Natural killer cell treated with Interleukin-12 subunit alpha and Interleukin-12 subunit beta and Interleukin-15 and Interleukin-18, amount 100 ng/mL, for 72 hours (primary cell): ENCODE measurements at regions not wholly inside any gene's neighbourhood (a gene's known extent, or its start where the extent isn't known, plus 50 kb on each side); places are given as distances from the start of the nearest gene placed in this dataset.
"Not testable (repeated sequence)": the region's sequence is repeated elsewhere in the genome, so short reads cannot be mapped to it uniquely, and the experiment has no call there.

ENCODE experiments used
- ATAC-seq, 2 donors: fragments of 150-1000 bp; cut with Tn5 transposase in 1 of 2; sonication (Bioruptor Pico), chemical (Tn5 transposase) in 1 of 2; 2 replicates each; pipeline ENCODE4 v1.10.0; 2021
- DNase-seq: peaks from one replicate; pipeline ENCODE4 v3.0.0; 2022; ENCODE audit warnings: low spot score
- H3K27ac Mint-ChIP-seq, 2 donors: 1 replicate in 1 of 2; 2 replicates in 1 of 2; pipeline ENCODE4 v1.8.0; 2022; ENCODE audit warnings: mixed read lengths in 2 of 2, mild to moderate bottlenecking in 1 of 2, moderate library complexity in 1 of 2
- H3K27me3 Mint-ChIP-seq, 2 donors: 1 replicate in 1 of 2; 2 replicates in 1 of 2; pipeline ENCODE4 v1.8.0; 2022; ENCODE audit warnings: mixed read lengths in 2 of 2
- H3K36me3 Mint-ChIP-seq: one replicate; pipeline ENCODE4 v1.8.0; 2022; ENCODE audit warnings: mixed read lengths
- H3K4me1 Mint-ChIP-seq, 2 donors: 1 replicate in 1 of 2; 2 replicates in 1 of 2; pipeline ENCODE4 v1.8.0; 2022; ENCODE audit warnings: low read depth in 2 of 2, mixed read lengths in 2 of 2, mild to moderate bottlenecking in 1 of 2
- H3K4me3 Mint-ChIP-seq: one replicate; pipeline ENCODE4 v1.8.0; 2022; ENCODE audit warnings: mixed read lengths
- H3K9me3 Mint-ChIP-seq: 2 replicates; pipeline ENCODE4 v1.8.0; 2022; ENCODE audit warnings: mixed read lengths

DNA sequence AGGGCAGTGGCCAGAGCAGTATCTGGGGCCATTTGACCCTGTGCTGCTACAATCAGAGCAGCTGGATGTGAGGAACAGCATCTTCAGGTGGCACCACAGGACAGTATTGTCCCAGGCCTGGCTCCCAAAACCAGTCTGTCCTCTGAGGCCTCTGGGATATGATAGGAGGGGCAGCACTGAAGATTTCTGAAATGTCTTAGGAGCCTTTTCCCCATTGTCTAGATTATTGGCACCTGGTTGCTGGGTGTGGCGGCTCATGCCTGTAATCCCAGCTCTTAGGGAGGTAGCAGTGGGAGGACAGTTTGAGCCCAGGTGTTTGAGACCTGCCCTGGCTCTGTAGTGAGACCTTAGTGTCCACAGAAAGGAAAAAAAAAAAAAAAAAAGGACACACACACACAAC is 137.6 kb upstream of the FOXN2 start:
- ATAC-seq (peak in 1 of 2 donors; percentile 36), DNase-seq (no peak)
- Mint-ChIP-seq H3K9me3 (no peaks in the 10 kb centered on the region), H3K36me3 (no peaks in the 10 kb centered on the region), H3K4me3 (no peak overlapping the region), H3K4me1 (no peaks in the 10 kb centered on the region), H3K27me3 (no peaks in the 10 kb centered on the region), H3K27ac (no peak overlapping the region)

DNA sequence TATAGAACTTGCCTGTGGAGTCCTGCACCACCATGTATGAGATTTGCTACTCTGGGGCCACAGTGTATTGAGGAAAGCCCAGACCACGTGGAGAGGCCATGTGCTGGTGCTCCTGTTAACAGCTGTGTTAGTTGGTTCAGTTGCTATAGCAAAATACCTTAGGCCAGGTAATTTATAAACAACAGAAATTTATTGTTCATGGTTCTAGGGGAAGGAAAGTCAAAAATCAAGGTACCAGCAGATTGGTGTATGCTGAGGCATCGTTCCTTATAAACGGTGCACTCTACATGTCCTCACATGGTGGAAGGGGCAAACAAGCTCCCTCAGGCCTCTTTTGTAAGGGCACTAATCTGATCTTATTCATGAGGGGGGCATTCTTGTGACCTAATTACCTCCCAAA is 135.9 kb upstream of the FOXN2 start:
- Mint-ChIP-seq H3K36me3 (no peaks in the 10 kb centered on the region), H3K9me3 (no peaks in the 10 kb centered on the region), H3K4me3 (no peak overlapping the region), H3K27ac (no peak overlapping the region), H3K4me1 (peaks cover 0 to 8% of the 10 kb centered on the region in 2 donors), H3K27me3 (no peaks in the 10 kb centered on the region)
- no peak for DNase-seq
- ATAC-seq, result no peak

DNA sequence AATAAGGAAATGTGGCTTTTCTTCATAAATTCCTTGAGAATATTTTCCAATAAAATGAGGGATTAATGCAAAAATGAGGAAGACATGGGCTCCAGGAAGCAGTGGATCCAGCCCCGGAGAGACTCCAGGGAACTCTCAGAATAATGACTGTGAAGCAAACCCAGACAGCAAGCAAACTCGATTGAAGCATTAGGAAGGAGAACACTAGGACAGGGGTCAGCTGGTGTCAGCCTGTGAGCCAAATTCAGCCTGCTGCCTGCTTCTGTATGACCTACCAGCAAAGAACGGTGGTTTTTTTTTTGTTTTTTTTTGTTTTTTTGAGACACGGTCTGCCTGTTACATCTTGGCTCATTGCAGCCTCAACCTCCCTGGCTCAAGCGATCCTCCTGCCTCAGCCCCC is 133.9 kb upstream of the FOXN2 start:
- no peak overlapping the region for H3K4me3 Mint-ChIP-seq
- no peaks in the 10 kb centered on the region for H3K27me3 Mint-ChIP-seq
- DNase-seq, result no peak
- ATAC-seq, result no peak
- H3K4me1 Mint-ChIP-seq, result peaks cover 0 to 8% of the 10 kb centered on the region in 2 donors
- H3K36me3 Mint-ChIP-seq, result no peaks in the 10 kb centered on the region
- H3K27ac Mint-ChIP-seq, result no peak overlapping the region
- no peaks in the 10 kb centered on the region for H3K9me3 Mint-ChIP-seq

DNA sequence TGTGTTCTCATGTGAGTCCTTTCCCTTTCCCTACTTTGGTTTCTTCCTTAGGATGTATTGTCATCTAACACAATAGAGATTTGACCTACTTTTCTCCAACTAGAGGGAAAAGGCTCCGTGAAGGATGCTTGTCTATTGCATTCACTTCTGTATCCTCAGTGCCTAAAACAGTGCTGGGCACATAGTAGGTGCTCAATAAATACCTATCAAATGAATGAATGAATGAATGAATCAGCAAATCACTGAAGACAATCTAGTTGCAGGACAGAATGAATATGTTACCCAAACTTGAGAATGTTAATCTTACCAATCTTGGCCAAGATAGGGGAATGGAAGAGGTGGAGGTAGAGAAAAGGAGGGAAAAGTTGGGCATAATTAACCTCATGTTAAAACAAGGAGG is 131.2 kb upstream of the FOXN2 start:
- Mint-ChIP-seq H3K4me3 (no peak overlapping the region), H3K36me3 (no peaks in the 10 kb centered on the region), H3K4me1 (peaks cover 0 to 11% of the 10 kb centered on the region in 2 donors), H3K9me3 (no peaks in the 10 kb centered on the region), H3K27me3 (no peaks in the 10 kb centered on the region), H3K27ac (no peak overlapping the region)
- ATAC-seq, result no peak
- no peak for DNase-seq

DNA sequence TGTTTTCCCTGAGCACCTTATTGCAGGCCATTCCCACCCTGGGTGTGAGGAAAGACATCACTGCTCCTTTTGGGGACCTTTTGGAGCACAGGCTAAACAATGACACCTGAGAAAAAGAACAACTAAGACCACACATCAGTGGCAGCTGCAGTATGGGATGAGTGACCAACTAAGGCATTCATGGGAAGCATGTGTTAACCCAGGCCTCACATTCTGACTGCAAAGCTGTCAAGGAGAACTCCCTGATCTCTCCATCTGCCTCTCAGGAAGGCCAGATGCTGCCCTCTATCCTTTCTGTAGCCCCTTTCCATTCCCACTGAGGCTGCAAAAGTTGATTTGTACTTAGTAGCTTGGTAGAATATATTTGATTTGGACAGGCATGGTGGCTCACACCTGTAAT is 130.5 kb upstream of the FOXN2 start:
- Mint-ChIP-seq H3K4me3 (no peak overlapping the region), H3K9me3 (no peaks in the 10 kb centered on the region), H3K4me1 (peaks cover 0 to 11% of the 10 kb centered on the region in 2 donors), H3K27ac (no peak overlapping the region), H3K27me3 (no peaks in the 10 kb centered on the region), H3K36me3 (no peaks in the 10 kb centered on the region)
- ATAC-seq (no peak), DNase-seq (no peak)

DNA sequence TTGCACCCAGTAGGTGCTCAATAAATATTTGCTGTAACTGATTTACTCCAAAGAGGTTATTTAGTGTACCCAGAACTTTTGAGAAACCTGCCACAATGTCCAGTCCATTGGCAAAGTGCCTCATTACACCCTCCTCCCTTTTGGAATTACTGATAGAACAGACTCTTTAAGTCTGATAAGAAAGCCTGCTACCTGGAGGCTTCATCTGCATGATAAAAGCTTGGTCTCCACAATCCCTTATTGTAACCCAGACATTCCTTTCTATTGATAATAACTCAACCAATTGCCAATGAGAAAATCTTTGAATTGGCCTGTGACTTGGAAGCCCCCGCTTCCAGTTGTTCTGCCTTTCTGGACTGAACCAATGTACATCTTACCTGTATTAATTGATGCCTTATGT is 127.0 kb upstream of the FOXN2 start:
- H3K4me1 Mint-ChIP-seq, result peaks cover 0 to 11% of the 10 kb centered on the region in 2 donors
- no peaks in the 10 kb centered on the region for H3K27me3 Mint-ChIP-seq
- no peak overlapping the region for H3K4me3 Mint-ChIP-seq
- H3K27ac Mint-ChIP-seq, result no peak overlapping the region
- H3K9me3 Mint-ChIP-seq, result no peaks in the 10 kb centered on the region
- DNase-seq, result no peak
- no peak for ATAC-seq
- no peaks in the 10 kb centered on the region for H3K36me3 Mint-ChIP-seq

DNA sequence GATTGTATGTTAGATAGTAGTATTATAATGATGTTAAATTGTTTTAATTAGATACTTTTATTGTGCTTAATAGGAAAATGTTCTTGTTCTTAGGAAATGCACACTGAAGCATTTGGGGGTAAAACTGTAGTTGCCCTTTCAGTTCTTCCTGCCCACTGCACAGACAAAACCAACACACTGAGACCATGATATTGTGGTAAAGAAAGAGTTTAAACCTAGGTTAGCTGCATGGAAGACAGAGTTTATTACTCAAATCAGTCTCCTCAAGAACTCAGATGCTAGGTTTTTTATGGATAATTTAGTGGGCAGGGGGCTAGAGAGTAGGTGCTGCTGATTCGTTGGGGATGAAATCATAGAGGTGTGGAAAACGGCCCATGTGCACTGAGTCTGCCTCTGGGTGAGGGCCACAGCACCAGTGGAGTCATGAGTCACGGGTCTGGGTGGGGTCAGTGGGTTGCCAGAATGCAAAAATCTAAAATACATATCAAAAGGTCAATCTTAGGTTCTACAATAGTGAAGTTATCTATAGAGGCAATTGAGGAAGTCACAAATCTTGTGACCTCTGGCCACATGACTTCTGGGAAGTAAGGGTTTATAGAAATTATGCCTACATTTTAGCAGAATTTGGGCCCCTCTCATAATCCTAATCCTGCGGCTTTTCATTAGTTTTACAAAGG is 124.8 kb upstream of the FOXN2 start:
- Mint-ChIP-seq H3K27ac (no peak overlapping the region), H3K27me3 (no peaks in the 10 kb centered on the region), H3K9me3 (no peaks in the 10 kb centered on the region), H3K4me3 (no peak overlapping the region), H3K36me3 (no peaks in the 10 kb centered on the region), H3K4me1 (peaks cover 0 to 3% of the 10 kb centered on the region in 2 donors)
- ATAC-seq (peak in 1 of 2 donors; percentile 63), DNase-seq (no peak)

DNA sequence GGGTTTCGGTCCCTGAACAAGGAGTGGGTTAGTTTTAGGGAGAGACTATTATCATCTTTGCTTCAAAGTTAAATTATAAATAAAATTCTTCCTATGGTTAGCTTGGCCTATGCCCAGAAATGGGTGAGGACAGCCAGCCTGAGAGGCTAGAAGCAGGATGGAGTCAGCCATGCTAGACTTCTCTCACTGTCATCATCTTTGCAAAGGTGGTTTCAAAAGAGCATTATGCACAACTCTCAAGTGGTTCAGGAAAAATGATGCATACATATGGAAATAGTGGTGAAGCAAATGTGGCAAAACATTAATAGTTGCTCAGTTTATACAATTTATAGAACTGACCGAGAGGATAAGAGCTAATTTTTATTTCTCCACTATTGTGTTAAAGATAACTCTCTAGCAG is 124.3 kb upstream of the FOXN2 start:
- H3K27ac Mint-ChIP-seq, result no peak overlapping the region
- DNase-seq (no peak), ATAC-seq (no peak)
- peaks cover 0 to 3% of the 10 kb centered on the region in 2 donors for H3K4me1 Mint-ChIP-seq
- H3K36me3 Mint-ChIP-seq, result no peaks in the 10 kb centered on the region
- H3K4me3 Mint-ChIP-seq, result no peak overlapping the region
- no peaks in the 10 kb centered on the region for H3K9me3 Mint-ChIP-seq
- H3K27me3 Mint-ChIP-seq, result no peaks in the 10 kb centered on the region

DNA sequence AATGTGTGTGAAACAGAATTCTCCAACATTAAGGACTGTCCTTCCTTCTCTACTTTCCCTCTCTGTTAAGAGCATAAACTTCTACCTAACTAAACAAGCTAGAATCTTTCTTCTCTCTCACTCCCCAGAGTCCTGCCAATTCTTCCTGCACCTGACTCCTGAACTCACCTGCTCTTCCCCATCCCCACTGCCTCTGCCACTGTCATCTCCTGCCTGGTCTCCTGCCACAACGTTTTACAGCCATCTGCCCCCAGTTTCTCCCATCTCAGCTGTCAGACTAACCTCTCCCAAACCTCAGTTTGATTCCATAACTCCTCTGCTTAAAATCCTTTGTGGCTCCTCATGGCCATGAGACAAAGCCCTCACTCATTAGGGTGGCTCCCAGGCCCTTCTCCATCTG is 119.8 kb upstream of the FOXN2 start:
- Mint-ChIP-seq H3K9me3 (no peaks in the 10 kb centered on the region), H3K36me3 (no peaks in the 10 kb centered on the region), H3K4me1 (no peaks in the 10 kb centered on the region)

DNA sequence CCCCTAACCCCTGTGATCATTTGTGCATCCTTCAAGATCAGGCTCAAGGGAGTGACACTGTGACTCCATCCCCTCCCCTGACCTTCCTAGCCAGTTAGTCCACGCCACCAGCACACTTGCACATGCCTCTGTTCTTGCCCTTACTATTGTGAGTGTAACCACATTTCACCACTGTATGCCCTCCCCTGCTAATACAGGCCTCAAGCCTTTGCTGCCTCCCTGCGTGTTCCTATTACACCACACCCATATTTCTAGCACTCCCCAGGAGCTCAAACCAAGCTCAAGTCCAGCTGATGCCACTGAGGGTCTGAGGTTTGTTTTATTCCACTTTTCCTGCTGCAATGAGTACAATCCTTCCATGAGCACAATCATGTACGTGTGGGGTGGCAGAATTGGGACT is 119.3 kb upstream of the FOXN2 start:
- no peak for DNase-seq
- Mint-ChIP-seq H3K36me3 (no peaks in the 10 kb centered on the region), H3K27ac (no peak overlapping the region), H3K27me3 (no peaks in the 10 kb centered on the region), H3K4me1 (no peaks in the 10 kb centered on the region), H3K9me3 (no peaks in the 10 kb centered on the region), H3K4me3 (no peak overlapping the region)
- ATAC-seq, result no peak

More for the DNA sequence above, 119.8 kb upstream of the FOXN2 start:
- ATAC-seq (no peak), DNase-seq (no peak)
- Mint-ChIP-seq H3K4me3 (no peak overlapping the region), H3K27me3 (no peaks in the 10 kb centered on the region), H3K27ac (no peak overlapping the region)

DNA sequence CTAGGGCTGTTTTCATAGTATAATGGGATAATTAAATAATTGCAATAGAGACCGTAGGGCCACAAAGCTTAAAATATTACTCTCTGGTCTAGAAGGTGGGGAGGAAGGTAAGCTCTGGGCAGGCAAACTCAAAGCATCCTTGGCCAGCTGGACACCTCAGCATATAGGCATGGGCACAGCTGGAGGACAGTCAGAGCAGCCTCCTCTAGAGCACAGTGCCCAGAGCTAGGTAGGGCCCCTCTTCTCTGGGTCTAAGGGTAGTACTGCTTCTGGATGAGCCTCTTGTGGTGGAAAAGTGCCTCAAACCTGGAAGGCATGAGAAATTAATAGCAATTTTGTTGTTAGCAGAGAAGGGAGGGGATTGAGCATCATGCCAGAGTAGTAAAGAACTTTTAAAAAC is 116.9 kb upstream of the FOXN2 start:
- Mint-ChIP-seq H3K27ac (no peak overlapping the region), H3K4me1 (no peaks in the 10 kb centered on the region), H3K27me3 (no peaks in the 10 kb centered on the region), H3K36me3 (no peaks in the 10 kb centered on the region), H3K4me3 (no peak overlapping the region), H3K9me3 (no peaks in the 10 kb centered on the region)
- ATAC-seq (no peak), DNase-seq (no peak)

DNA sequence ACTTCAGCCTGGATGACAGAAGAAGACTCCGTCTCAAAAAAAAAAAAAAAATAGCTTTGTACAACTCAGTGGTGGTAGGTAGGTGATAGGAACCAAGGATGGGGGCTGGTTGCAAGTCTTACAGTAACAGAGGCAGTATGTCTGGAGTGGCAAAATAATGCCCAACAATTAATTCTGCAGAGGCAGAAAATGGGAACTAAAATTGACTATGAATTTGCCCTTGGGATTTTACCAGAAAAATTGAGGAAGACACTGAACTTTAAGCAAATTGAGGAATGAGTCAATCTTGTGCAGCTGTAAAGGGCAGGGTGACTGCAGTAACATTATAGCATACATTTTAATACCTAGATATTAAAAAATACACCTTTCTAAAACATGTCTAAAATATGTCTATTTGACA is 116.1 kb upstream of the FOXN2 start:
- DNase-seq, result no peak
- ATAC-seq, result no peak
- H3K36me3 Mint-ChIP-seq, result no peaks in the 10 kb centered on the region
- no peak overlapping the region for H3K4me3 Mint-ChIP-seq
- H3K9me3 Mint-ChIP-seq, result no peaks in the 10 kb centered on the region
- H3K27ac Mint-ChIP-seq, result no peak overlapping the region
- H3K27me3 Mint-ChIP-seq, result no peaks in the 10 kb centered on the region
- no peaks in the 10 kb centered on the region for H3K4me1 Mint-ChIP-seq

DNA sequence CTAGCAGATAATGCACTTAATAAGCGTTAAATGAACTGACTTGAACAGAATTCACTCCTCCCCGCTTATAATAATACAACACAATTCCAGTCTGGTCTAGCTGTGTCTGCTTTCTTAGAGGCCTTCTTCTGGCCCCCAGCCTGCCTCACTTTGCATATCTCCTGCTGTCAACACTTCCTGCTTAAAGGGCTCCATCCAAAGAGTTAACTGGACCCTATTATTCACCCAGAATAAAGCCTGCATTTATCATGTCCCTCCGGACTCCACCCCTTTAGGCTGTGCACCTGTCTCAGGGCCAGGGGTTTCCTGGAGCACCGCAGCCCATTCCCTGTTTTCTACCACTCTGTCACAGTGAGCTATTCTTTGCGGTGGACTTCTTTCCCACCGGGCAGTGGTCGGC is 115.4 kb upstream of the FOXN2 start:
- Mint-ChIP-seq H3K27ac (no peak overlapping the region), H3K9me3 (no peaks in the 10 kb centered on the region), H3K4me3 (no peak overlapping the region), H3K4me1 (no peaks in the 10 kb centered on the region), H3K36me3 (no peaks in the 10 kb centered on the region), H3K27me3 (no peaks in the 10 kb centered on the region)
- DNase-seq (no peak), ATAC-seq (no peak)

DNA sequence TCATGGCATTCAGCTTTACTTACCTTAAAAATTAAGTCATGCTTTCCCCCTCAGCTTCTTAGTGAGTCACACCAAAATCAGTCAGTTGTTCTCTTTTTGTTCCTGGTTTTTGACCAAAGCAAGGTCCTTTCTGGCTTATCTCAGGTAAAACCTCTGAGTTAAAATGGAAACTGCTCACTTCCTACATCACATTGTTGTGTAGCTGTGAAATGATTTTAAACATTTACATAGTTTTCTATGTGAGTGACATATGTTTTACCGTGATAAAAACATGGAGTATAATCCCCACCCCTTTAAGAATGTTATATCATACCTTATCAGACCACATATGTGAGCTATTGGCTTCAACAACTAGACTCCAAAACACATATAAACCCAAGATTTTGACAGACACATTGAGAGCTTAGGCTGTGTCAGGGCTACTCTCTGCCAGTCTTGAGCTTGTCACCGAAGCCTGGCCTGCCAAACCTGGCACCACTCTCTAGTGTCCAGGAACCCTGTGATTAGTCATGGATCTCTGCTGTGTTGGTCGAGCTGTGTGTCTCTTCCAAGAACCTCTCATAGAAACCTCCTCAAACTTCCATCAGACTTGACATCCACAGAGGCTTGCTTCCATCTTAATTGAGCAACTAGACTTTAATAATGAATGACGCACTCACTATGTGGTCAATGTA is 113.7 kb upstream of the FOXN2 start:
- DNase-seq, result no peak
- no peaks in the 10 kb centered on the region for H3K4me1 Mint-ChIP-seq
- H3K36me3 Mint-ChIP-seq, result no peaks in the 10 kb centered on the region
- H3K27ac Mint-ChIP-seq, result no peak overlapping the region
- no peaks in the 10 kb centered on the region for H3K9me3 Mint-ChIP-seq
- no peak for ATAC-seq
- no peaks in the 10 kb centered on the region for H3K27me3 Mint-ChIP-seq
- no peak overlapping the region for H3K4me3 Mint-ChIP-seq

DNA sequence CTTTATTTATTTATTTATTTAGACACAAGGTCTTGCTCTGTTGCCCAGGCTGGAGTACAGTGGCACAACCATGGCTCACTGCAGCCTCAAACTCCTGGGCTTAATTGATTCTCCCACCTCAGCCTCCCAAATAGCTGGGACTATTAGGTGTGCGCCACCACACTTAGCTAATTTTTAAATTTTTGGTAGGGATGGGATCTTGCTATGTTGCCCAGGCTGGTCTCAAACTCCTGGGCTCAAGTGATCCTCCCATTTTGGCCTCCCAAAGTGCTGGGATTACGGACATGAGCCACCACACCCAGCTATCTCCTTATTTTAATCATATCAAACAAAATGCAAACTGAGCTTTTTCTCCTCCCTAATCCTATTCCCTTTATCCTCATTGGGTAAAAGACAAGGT is 113.0 kb upstream of the FOXN2 start:
- ATAC-seq, DNase-seq, H3K27ac Mint-ChIP-seq, H3K36me3 Mint-ChIP-seq, H3K27me3 Mint-ChIP-seq, H3K4me1 Mint-ChIP-seq, H3K4me3 Mint-ChIP-seq, H3K9me3 Mint-ChIP-seq: not testable (repeated sequence)
